Neural progenitor cell (in vitro differentiated cells): ENCODE measurements at regions not wholly inside any gene's neighbourhood (a gene's known extent, or its start where the extent isn't known, plus 50 kb on each side); places are given as distances from the start of the nearest gene placed in this dataset.

Experiments
- EZH2 ChIP-seq: fragments of 200-600 bp; sonication (generic); IDR thresholded peaks from 2 replicates; pipeline ENCODE4 v1.6.1; 2017; ENCODE audit warnings: antibody characterized with exemption, mild to moderate bottlenecking, moderate library complexity
- TF ChIP-seq, protein P1 (sequence below): fragments of 200-600 bp; sonication (generic); IDR thresholded peaks from 2 replicates; pipeline ENCODE4 v1.5.1; 2017; ENCODE audit warnings: antibody characterized with exemption, mild to moderate bottlenecking

DNA sequence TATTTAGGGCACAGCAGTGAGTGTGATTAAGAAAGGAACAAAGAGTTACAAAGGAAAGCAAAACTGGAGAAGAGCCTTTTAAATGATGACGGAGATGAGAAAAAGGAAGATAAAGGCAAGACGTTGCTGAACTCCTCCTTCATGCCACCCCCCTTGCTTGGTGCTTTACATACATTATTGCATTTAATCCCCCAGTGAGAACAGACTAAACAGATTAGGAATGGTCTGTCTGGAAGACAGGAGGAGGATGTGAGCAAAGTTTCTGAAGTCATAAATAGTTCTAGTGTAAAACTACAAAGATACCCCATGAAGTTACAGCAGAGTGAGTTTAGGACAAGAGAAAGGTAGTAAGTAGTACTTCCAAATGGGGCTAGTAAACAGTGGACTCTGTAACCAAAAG is 113.5 kb downstream of the PLCE1 start:
- TF ChIP-seq, protein P1, sequence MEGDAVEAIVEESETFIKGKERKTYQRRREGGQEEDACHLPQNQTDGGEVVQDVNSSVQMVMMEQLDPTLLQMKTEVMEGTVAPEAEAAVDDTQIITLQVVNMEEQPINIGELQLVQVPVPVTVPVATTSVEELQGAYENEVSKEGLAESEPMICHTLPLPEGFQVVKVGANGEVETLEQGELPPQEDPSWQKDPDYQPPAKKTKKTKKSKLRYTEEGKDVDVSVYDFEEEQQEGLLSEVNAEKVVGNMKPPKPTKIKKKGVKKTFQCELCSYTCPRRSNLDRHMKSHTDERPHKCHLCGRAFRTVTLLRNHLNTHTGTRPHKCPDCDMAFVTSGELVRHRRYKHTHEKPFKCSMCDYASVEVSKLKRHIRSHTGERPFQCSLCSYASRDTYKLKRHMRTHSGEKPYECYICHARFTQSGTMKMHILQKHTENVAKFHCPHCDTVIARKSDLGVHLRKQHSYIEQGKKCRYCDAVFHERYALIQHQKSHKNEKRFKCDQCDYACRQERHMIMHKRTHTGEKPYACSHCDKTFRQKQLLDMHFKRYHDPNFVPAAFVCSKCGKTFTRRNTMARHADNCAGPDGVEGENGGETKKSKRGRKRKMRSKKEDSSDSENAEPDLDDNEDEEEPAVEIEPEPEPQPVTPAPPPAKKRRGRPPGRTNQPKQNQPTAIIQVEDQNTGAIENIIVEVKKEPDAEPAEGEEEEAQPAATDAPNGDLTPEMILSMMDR, result no peak
- TF ChIP-seq EZH2, result no peak
